ENCODE measurements at regions not wholly inside any gene's neighbourhood (a gene's known extent, or its start where the extent isn't known, plus 50 kb on each side); places are given as distances from the start of the nearest gene placed in this dataset.

DNA sequence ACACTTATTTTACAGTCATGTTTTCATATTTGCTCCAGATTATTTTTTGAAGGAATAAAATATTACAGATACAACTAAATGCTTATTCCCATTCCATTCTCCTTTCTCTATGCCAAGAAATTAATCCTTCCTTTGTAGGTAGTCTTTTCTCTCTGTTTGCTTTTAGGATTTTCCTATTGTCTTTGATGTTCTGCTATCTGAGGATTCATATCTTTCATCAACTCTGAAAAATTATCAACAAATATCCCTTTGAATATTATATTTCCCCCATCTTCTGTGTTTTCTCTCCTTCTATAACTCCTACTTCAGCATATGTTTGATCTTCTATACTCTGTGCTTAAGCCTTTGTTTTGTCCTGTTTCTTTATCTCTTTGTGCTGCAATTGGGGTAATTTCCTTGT lies 260.4 kb upstream of the RBMS1 start:
- no peak for TF ChIP-seq CTCF (conservative IDR thresholded peaks at IDR 0.05)
- TF ChIP-seq ZFX (IDR thresholded peaks at IDR 0.05) = no peak

All from C4-2B (cell line).